G401 (cell line): ENCODE measurements at regions not wholly inside any gene's neighbourhood (a gene's known extent, or its start where the extent isn't known, plus 50 kb on each side); places are given as distances from the start of the nearest gene placed in this dataset.
"Not testable (repeated sequence)": the region's sequence is repeated elsewhere in the genome, so short reads cannot be mapped to it uniquely, and the experiment has no call there.

Experiments used
- DNase-seq: peaks from one replicate; pipeline ENCODE4 v3.0.0-alpha.2; 2015; ENCODE audit warnings: low spot score
- in situ Hi-C: cut with HindIII; loops from 2 replicates; pipeline ENCODE4 v1.10.0; 2016; ENCODE audit warnings: low sequenced_read_pairs, mixed read lengths

GRCh38 chr13:59367467-59367866 lies 796.3 kb downstream of the DIAPH3 start:
- DNase-seq, result no peak
- in situ Hi-C loops, result no loop called here

GRCh38 chr13:59367904-59368303 lies 795.8 kb downstream of the DIAPH3 start:
- DNase-seq, result no peak
- in situ Hi-C loops, result no loop called here

GRCh38 chr13:59368693-59369092 lies 795.0 kb downstream of the DIAPH3 start:
- DNase-seq, result no peak
- in situ Hi-C loops, result no loop called here

GRCh38 chr13:59371229-59371628 lies 792.5 kb downstream of the DIAPH3 start:
- in situ Hi-C loops, result no loop called here
- DNase-seq, result no peak

GRCh38 chr13:59373341-59373740 lies 790.4 kb downstream of the DIAPH3 start:
- DNase-seq, result no peak
- in situ Hi-C loops, result no loop called here

- DNase-seq, result peak; percentile 9
- in situ Hi-C loops, result no loop called here
Observed at GRCh38 chr13:59374691-59375090, 789.0 kb downstream of the DIAPH3 start.

- no peak for DNase-seq
- in situ Hi-C loops, result no loop called here
Observed at GRCh38 chr13:59384154-59384553, 779.6 kb downstream of the DIAPH3 start.

GRCh38 chr13:59391696-59392095 lies 772.0 kb downstream of the DIAPH3 start:
- in situ Hi-C loops, result no loop called here
- peak; percentile 56 for DNase-seq

GRCh38 chr13:59392328-59392727 lies 771.4 kb downstream of the DIAPH3 start:
- DNase-seq, result no peak
- in situ Hi-C loops, result no loop called here

GRCh38 chr13:59394496-59394895 lies 769.2 kb downstream of the DIAPH3 start:
- no peak for DNase-seq
- in situ Hi-C loops, result no loop called here

- DNase-seq, result no peak
- in situ Hi-C loops, result no loop called here
Observed at GRCh38 chr13:59398127-59398526, 765.6 kb downstream of the DIAPH3 start.

GRCh38 chr13:59398661-59399060 lies 765.1 kb downstream of the DIAPH3 start:
- DNase-seq, result no peak
- in situ Hi-C loops, result no loop called here

GRCh38 chr13:59399513-59399912 lies 764.2 kb downstream of the DIAPH3 start:
- in situ Hi-C loops, result no loop called here
- DNase-seq, result no peak

- no peak for DNase-seq
- in situ Hi-C loops, result no loop called here
Observed at GRCh38 chr13:59404331-59404730, 759.4 kb downstream of the DIAPH3 start.

GRCh38 chr13:59407251-59407650 lies 756.5 kb downstream of the DIAPH3 start:
- in situ Hi-C loops, DNase-seq: not testable (repeated sequence)

GRCh38 chr13:59408738-59409137 lies 755.0 kb downstream of the DIAPH3 start:
- in situ Hi-C loops, result no loop called here
- DNase-seq, result no peak

GRCh38 chr13:59409211-59409610 lies 754.5 kb downstream of the DIAPH3 start:
- peak; percentile 16 for DNase-seq

GRCh38 chr13:59409634-59410200 lies 754.0 kb downstream of the DIAPH3 start:
- DNase-seq, result no peak
- in situ Hi-C loops, result no loop called here

More at GRCh38 chr13:59409211-59409610, 754.5 kb downstream of the DIAPH3 start:
- in situ Hi-C loops, result no loop called here

GRCh38 chr13:59413126-59413525 lies 750.6 kb downstream of the DIAPH3 start:
- in situ Hi-C loops, result no loop called here
- DNase-seq, result no peak

- in situ Hi-C loops, result no loop called here
- no peak for DNase-seq
Observed at GRCh38 chr13:59414006-59414405, 749.7 kb downstream of the DIAPH3 start.

GRCh38 chr13:59415498-59415897 lies 748.2 kb downstream of the DIAPH3 start:
- DNase-seq, result no peak
- in situ Hi-C loops, result no loop called here

GRCh38 chr13:59416561-59416960 lies 747.2 kb downstream of the DIAPH3 start:
- DNase-seq, result no peak
- in situ Hi-C loops, result no loop called here
